HCT116 (cell line): ENCODE measurements at regions not wholly inside any gene's neighbourhood (a gene's known extent, or its start where the extent isn't known, plus 50 kb on each side); places are given as distances from the start of the nearest gene placed in this dataset.

Experiments used
- ATAC-seq: fragments of 200-7000 bp; cut with Tn5 transposase; 2 replicates; pipeline ENCODE4 v1.9.1; 2020; ENCODE audit warnings: mild to moderate bottlenecking, moderate library complexity
- BruUV-seq: library from RNA; stranded (reverse); fragments of 400-500 nt; replicated peaks from 2 replicates; lab custom pipeline; 2021; lab: Mats Ljungman, UMichigan
- CTCF ChIA-PET: fragments of 300-600 bp; sonication (Branson Sonifier 250); formaldehyde crosslinking; loops from one replicate; lab custom pipeline; 2021; ENCODE audit warnings: antibody characterized with exemption; lab: Charles Lee
- POLR2A ChIA-PET: fragments of 300-600, 350-600 bp; sonication (Branson Sonifier 250); formaldehyde crosslinking; loops from one replicate; lab custom pipeline; 2021; ENCODE audit warnings: antibody characterized with exemption; lab: Charles Lee
- RAD21 ChIA-PET, 2 experiments: fragments of 300-600 bp; sonication (Branson Sonifier 250); formaldehyde crosslinking; loops; one replicate each; lab custom pipeline; 2023; ENCODE audit warnings: low total read pairs in 2 of 2; ENCODE audit not compliant: uncharacterized antibody in 2 of 2, unreplicated experiment in 2 of 2, low non-redundant PET in 1 of 2; lab: Charles Lee
- DNase-seq: peaks from one replicate; pipeline ENCODE4 v3.0.0-alpha.2; 2010; ENCODE audit warnings: low read depth, low spot score
- H2AFZ ChIP-seq: fragments of 200-600 bp; shearing (Covaris generic), sonication (generic); 2 replicates; pipeline ENCODE4 v1.6.1; 2017; ENCODE audit warnings: low read depth, mixed run types, mixed read lengths, antibody characterized with exemption, low read length; ENCODE audit not compliant: poor library complexity, severe bottlenecking
- H3K27ac ChIP-seq: 2 replicates; pipeline ENCODE4 v1.5.1; 2012; ENCODE audit warnings: low read depth, low read length
- H3K27me3 ChIP-seq: fragments of 200-600 bp; sonication (generic); 2 replicates; pipeline ENCODE4 v1.6.1; 2016; ENCODE audit warnings: mixed run types, low read length, mixed read lengths; ENCODE audit not compliant: insufficient read depth
- H3K36me3 ChIP-seq, 2 experiments: fragments of 200-500 bp in 1 of 2; fragments of 200-600 bp in 1 of 2; sonication (Bioruptor generic) in 1 of 2; sonication (generic) in 1 of 2; 2 replicates each; pipeline versions ENCODE4 v1.5.1 to v1.6.1; 2014 to 2016; ENCODE audit warnings: low read length in 2 of 2, inconsistent platforms in 1 of 2, mixed read lengths in 1 of 2, mixed run types in 1 of 2; ENCODE audit not compliant: insufficient read depth in 2 of 2, control insufficient read depth in 1 of 2
- H3K4me1 ChIP-seq, 2 experiments: fragments of 200-600 bp in 1 of 2; sonication (generic) in 1 of 2; 2 replicates each; pipeline versions ENCODE4 v1.5.1 to v1.6.1; 2012 to 2017; ENCODE audit warnings: low read length in 2 of 2, inconsistent platforms in 1 of 2, mild to moderate bottlenecking in 1 of 2, mixed read lengths in 1 of 2, mixed run types in 1 of 2, moderate library complexity in 1 of 2; ENCODE audit not compliant: insufficient read depth in 2 of 2, control insufficient read depth in 1 of 2
- H3K4me2 ChIP-seq: fragments of 200-600 bp; sonication (generic); 2 replicates; pipeline ENCODE4 v1.6.1; 2017; ENCODE audit warnings: mixed run types, low read length, mixed read lengths
- H3K4me3 ChIP-seq, 2 experiments: fragments of 200-600 bp in 1 of 2; sonication (generic) in 1 of 2; replicated peaks in 1 of 2; 2 replicates each; pipeline ENCODE4 v1.5.1; 2011 to 2016; ENCODE audit warnings: low read length in 2 of 2, control low read depth in 1 of 2, low read depth in 1 of 2, mild to moderate bottlenecking in 1 of 2, mixed read lengths in 1 of 2, mixed run types in 1 of 2
- H3K79me2 ChIP-seq: fragments of 200-600 bp; sonication (generic); 2 replicates; pipeline ENCODE4 v1.6.1; 2017; ENCODE audit warnings: mild to moderate bottlenecking, mixed run types, low read length, moderate library complexity, mixed read lengths; ENCODE audit not compliant: insufficient read depth
- H3K9ac ChIP-seq: fragments of 200-600 bp; sonication (generic); 2 replicates; pipeline ENCODE4 v1.6.1; 2016; ENCODE audit warnings: low read length, mixed read lengths
- H3K9me2 ChIP-seq: fragments of 200-600 bp; sonication (generic), shearing (Covaris generic); 2 replicates; pipeline ENCODE4 v1.6.1; 2017; ENCODE audit warnings: mixed run types, mild to moderate bottlenecking, moderate library complexity; ENCODE audit not compliant: insufficient read depth
- H3K9me3 ChIP-seq, 2 experiments: fragments of 200-500 bp in 1 of 2; fragments of 200-600 bp in 1 of 2; sonication (Bioruptor generic) in 1 of 2; sonication (generic) in 1 of 2; 2 replicates each; pipeline ENCODE4 v1.6.1; 2014 to 2017; ENCODE audit warnings: low read length in 2 of 2, mixed read lengths in 2 of 2, inconsistent platforms in 1 of 2, low read depth in 1 of 2, mild to moderate bottlenecking in 1 of 2, mixed run types in 1 of 2, moderate library complexity in 1 of 2; ENCODE audit not compliant: control insufficient read depth in 1 of 2, insufficient read depth in 1 of 2
- H4K20me1 ChIP-seq: fragments of 200-600 bp; sonication (generic), shearing (Covaris generic); 2 replicates; pipeline ENCODE4 v1.6.1; 2017; ENCODE audit warnings: mixed run types, mild to moderate bottlenecking, moderate library complexity; ENCODE audit not compliant: insufficient read depth
- ATF3 ChIP-seq: IDR thresholded peaks from 2 replicates; pipeline ENCODE4 v1.6.1; 2012
- CBX3 ChIP-seq: IDR thresholded peaks from 2 replicates; pipeline ENCODE4 v1.6.1; 2012; ENCODE audit warnings: low read depth
- CEBPB ChIP-seq: IDR thresholded peaks from 2 replicates; pipeline ENCODE4 v1.6.1; 2012; ENCODE audit warnings: low read depth
- CTCF ChIP-seq, 3 experiments: fragments of 200-600 bp in 1 of 3; sonication (generic) in 1 of 3; IDR thresholded peaks in 2 of 3; conservative IDR thresholded peaks in 1 of 3; 2 replicates each; pipeline ENCODE4 v1.5.1; 2012 to 2017; ENCODE audit warnings: low read depth in 2 of 3, low read length in 2 of 3, antibody characterized with exemption in 1 of 3, borderline replicate concordance in 1 of 3, control low read depth in 1 of 3, mild to moderate bottlenecking in 1 of 3, mixed read lengths in 1 of 3, mixed run types in 1 of 3, moderate library complexity in 1 of 3; ENCODE audit not compliant: insufficient read depth in 1 of 3
- EGR1 ChIP-seq: IDR thresholded peaks from 2 replicates; pipeline ENCODE4 v1.6.1; 2012; ENCODE audit warnings: low read depth
- ELF1 ChIP-seq: IDR thresholded peaks from 2 replicates; pipeline ENCODE4 v1.6.1; 2012; ENCODE audit warnings: low read depth, borderline replicate concordance
- EZH2 ChIP-seq: fragments of 200-600 bp; sonication (generic); IDR thresholded peaks from 2 replicates; pipeline ENCODE4 v1.6.1; 2017; ENCODE audit warnings: antibody characterized with exemption, mixed run types
- EZH2phosphoT487 ChIP-seq: fragments of 200-600 bp; IDR thresholded peaks from 2 replicates; pipeline ENCODE4 v1.6.1; 2018; ENCODE audit warnings: antibody characterized with exemption, borderline replicate concordance
- FOSL1 ChIP-seq: IDR thresholded peaks from 2 replicates; pipeline ENCODE4 v1.6.1; 2012; ENCODE audit warnings: low read depth
- JUND ChIP-seq: IDR thresholded peaks from 2 replicates; pipeline ENCODE4 v1.6.1; 2012
- MAX ChIP-seq: IDR thresholded peaks from 2 replicates; pipeline ENCODE4 v1.6.1; 2012
- POLR2A ChIP-seq: IDR thresholded peaks from 2 replicates; pipeline ENCODE4 v1.7.0; 2011; ENCODE audit warnings: borderline replicate concordance; ENCODE audit not compliant: insufficient read depth, insufficient read length; ENCODE audit errors: extremely low read depth
- POLR2AphosphoS5 ChIP-seq: IDR thresholded peaks from 2 replicates; pipeline ENCODE4 v1.6.1; 2011; ENCODE audit warnings: mild to moderate bottlenecking, low read depth, low read length, moderate library complexity
- RAD21 ChIP-seq: IDR thresholded peaks from 2 replicates; pipeline ENCODE4 v1.6.1; 2012; ENCODE audit warnings: low read depth, mild to moderate bottlenecking
- REST ChIP-seq: IDR thresholded peaks from 2 replicates; pipeline ENCODE4 v1.6.1; 2012; ENCODE audit warnings: low read depth
- SP1 ChIP-seq: IDR thresholded peaks from 2 replicates; pipeline ENCODE4 v1.6.1; 2012; ENCODE audit warnings: low read depth
- TCF7L2 ChIP-seq: IDR thresholded peaks from 2 replicates; pipeline ENCODE4 v1.7.0; 2011; ENCODE audit warnings: borderline replicate concordance, inconsistent platforms; ENCODE audit not compliant: insufficient read depth, insufficient read length; ENCODE audit errors: extremely low read depth
- YY1 ChIP-seq: IDR thresholded peaks from 2 replicates; pipeline ENCODE4 v1.6.1; 2011; ENCODE audit warnings: low read length, low read depth, moderate library complexity, mild to moderate bottlenecking; ENCODE audit not compliant: insufficient replicate concordance; ENCODE audit errors: extremely low read depth
- ZBTB33 ChIP-seq: IDR thresholded peaks from 2 replicates; pipeline ENCODE4 v1.6.1; 2011; ENCODE audit warnings: mild to moderate bottlenecking, low read length, moderate library complexity; ENCODE audit not compliant: insufficient replicate concordance; ENCODE audit errors: extremely low read depth
- intact Hi-C: fragments of 100-400 bp; cut with micrococcal nuclease; formaldehyde crosslinking; loops from 2 replicates; pipeline ENCODE4 v1.10.0; 2022

GRCh38 chr3:148528024-148528423 is 169.7 kb upstream of the AGTR1 start (continued):
- no peak for TF ChIP-seq POLR2A
- no peak for TF ChIP-seq EZH2phosphoT487
- TF ChIP-seq EGR1 = no peak
- no peak for TF ChIP-seq CEBPB
- TF ChIP-seq ELF1 = no peak
- TF ChIP-seq ZBTB33 = no peak

GRCh38 chr3:148531836-148532235 is 165.9 kb upstream of the AGTR1 start:
- Histone ChIP-seq H3K9me3 (peaks cover 0 to 6% of the 10 kb centered on the region in 2 experiments; a peak in 1 of 4 replicates), H3K4me1 (no peaks in the 10 kb centered on the region), H3K4me2 (no peak overlapping the region), H4K20me1 (no peaks in the 10 kb centered on the region), H3K9me2 (no peaks in the 10 kb centered on the region), H3K27ac (no peak overlapping the region), H3K9ac (no peak overlapping the region), H3K79me2 (no peaks in the 10 kb centered on the region), H3K4me3 (no peak overlapping the region), H2AFZ (no peak overlapping the region), H3K27me3 (no peaks in the 10 kb centered on the region), H3K36me3 (no peaks in the 10 kb centered on the region)
- ChIA-PET CTCF (no interaction called here), RAD21 (no interaction called here), POLR2A (no interaction called here)
- BruUV-seq = no TSS peak
- DNase-seq (no peak), ATAC-seq (no peak)
- intact Hi-C loops = no loop called here
- TF ChIP-seq MAX (no peak), JUND (no peak), YY1 (no peak), CTCF (IDR thresholded peaks at IDR 0.05 in 2 of 3, conservative IDR thresholded peaks at IDR 0.05 in 1 of 3; ENCODE audit: borderline replicate concordance in 1 of 3, insufficient read depth in 1 of 3, low read depth in 2 of 3, low read length in 2 of 3) (no peak), EGR1 (no peak), POLR2AphosphoS5 (no peak), CBX3 (no peak), SP1 (no peak), TCF7L2 (no peak), CEBPB (no peak), FOSL1 (no peak), ELF1 (no peak), ATF3 (no peak), REST (no peak), RAD21 (no peak), POLR2A (no peak), EZH2 (no peak)
